SU-DHL-6 (cell line): ENCODE measurements at regions not wholly inside any gene's neighbourhood (a gene's known extent, or its start where the extent isn't known, plus 50 kb on each side); places are given as distances from the start of the nearest gene placed in this dataset.
"Not testable (repeated sequence)": the region's sequence is repeated elsewhere in the genome, so short reads cannot be mapped to it uniquely, and the experiment has no call there.

Source experiments
- CTCF ChIP-seq: fragments of 200-600 bp; sonication (generic); IDR thresholded peaks from one replicate; pipeline ENCODE4 v1.5.1; 2017; ENCODE audit warnings: antibody characterized with exemption, mild to moderate bottlenecking, low read length, moderate library complexity; ENCODE audit not compliant: insufficient read depth, poor library complexity, severe bottlenecking
- EZH2phosphoT487 ChIP-seq: fragments of 200-600 bp; sonication (generic), shearing (Covaris generic); conservative IDR thresholded peaks from 2 replicates; pipeline ENCODE4 v1.6.1; 2018; ENCODE audit warnings: mild to moderate bottlenecking, antibody characterized with exemption, low read length, moderate library complexity, mixed read lengths

GRCh38 chr21:13984728-13985127, 226.0 kb downstream of the LIPI start:
- not testable (repeated sequence) for TF ChIP-seq CTCF, EZH2phosphoT487
